Ascending aorta (tissue), 2 donors: ENCODE measurements at regions not wholly inside any gene's neighbourhood (a gene's known extent, or its start where the extent isn't known, plus 50 kb on each side); places are given as distances from the start of the nearest gene placed in this dataset.
A peak's percentile ranks its signal among the peaks of the same experiment; 100 is the strongest.
"Not testable (repeated sequence)": the region's sequence is repeated elsewhere in the genome, so short reads cannot be mapped to it uniquely, and the experiment has no call there.

ENCODE experiments used
- DNase-seq, 2 donors: peaks; one replicate each; pipeline ENCODE4 v3.0.0-alpha.2; 2019; ENCODE audit warnings: low spot score in 2 of 2
- H3K27ac ChIP-seq, 2 donors: fragments of 200-600 bp; sonication (generic); one replicate each; pipeline ENCODE4 v1.5.1; 2016 to 2017; ENCODE audit warnings: mild to moderate bottlenecking in 1 of 2
- H3K27me3 ChIP-seq: fragments of 200-600 bp; sonication (generic); one replicate; pipeline ENCODE4 v1.5.1; 2017
- H3K36me3 ChIP-seq, 2 donors: fragments of 200-600 bp; sonication (generic); one replicate each; pipeline ENCODE4 v1.5.1; 2016
- H3K4me1 ChIP-seq, 2 donors: fragments of 200-600 bp; sonication (generic); one replicate each; pipeline ENCODE4 v1.5.1; 2016 to 2017; ENCODE audit warnings: mild to moderate bottlenecking in 1 of 2
- H3K4me3 ChIP-seq, 2 donors: fragments of 200-600 bp; sonication (generic); one replicate each; pipeline ENCODE4 v1.5.1; 2016 to 2017; ENCODE audit warnings: mild to moderate bottlenecking in 1 of 2
- H3K9me3 ChIP-seq, 2 donors: fragments of 200-600 bp; sonication (generic); one replicate each; pipeline ENCODE4 v1.5.1; 2016
- CTCF ChIP-seq, 3 experiments: fragments of 200-600 bp in 2 of 3; fragments of 450-650 bp in 1 of 3; sonication (generic) in 2 of 3; IDR thresholded peaks; one replicate each; pipeline ENCODE4 v1.5.1; 2016 to 2019; ENCODE audit warnings: antibody characterized with exemption in 3 of 3, mild to moderate bottlenecking in 1 of 3, moderate library complexity in 1 of 3
- intact Hi-C: fragments of 100-400 bp; cut with DNase I; formaldehyde crosslinking; loops from one replicate; pipeline ENCODE4 v1.15.1; 2023

DNA sequence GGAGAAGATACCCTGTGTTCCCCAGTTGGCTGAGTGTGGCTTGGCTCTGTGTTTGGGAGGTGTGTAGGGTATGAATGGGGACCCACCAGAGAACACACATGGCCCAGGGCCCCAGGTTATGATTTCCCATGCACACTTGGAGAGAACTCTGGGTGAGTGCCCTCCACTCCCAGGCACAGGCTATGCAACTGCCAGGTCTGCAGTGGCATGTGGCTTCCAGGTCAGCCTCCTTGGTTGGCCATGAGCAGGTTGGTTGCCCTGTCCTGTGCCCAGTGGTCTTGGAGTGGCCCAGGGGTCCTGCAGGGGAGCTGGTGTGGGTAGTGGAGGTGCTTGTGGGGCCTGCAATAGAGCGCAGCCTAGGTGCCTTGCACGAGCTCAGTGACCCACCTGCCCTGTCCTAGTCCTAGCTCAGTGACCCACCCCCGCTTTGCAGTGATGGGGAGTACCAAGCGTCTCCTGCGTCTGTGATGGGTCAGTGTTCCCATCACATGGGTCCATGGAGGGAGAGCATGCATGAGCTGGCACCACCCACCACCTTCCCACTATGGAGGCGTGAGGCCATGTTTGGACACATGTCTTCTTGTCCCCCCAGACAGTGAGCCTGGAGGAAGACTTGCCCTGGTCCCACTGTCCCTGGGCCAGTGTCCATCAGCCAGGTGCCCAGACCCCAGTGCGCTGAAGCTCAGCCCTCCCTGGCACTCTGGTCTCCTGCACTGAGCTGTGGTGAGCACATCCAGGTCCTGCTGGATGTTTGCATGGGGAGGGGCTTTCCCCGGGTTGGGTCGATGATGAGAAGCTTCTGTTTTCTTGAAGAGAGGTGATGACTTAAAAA lies 217.3 kb downstream of the SNRPN start:
- no peak for TF ChIP-seq CTCF (IDR thresholded peaks at IDR 0.05)
- no peaks in the 10 kb centered on the region for H3K36me3 ChIP-seq
- peak; percentile 1 to 42 for DNase-seq
- H3K9me3 ChIP-seq = peaks cover 25 to 37% of the 10 kb centered on the region in 2 donors
- H3K4me3 ChIP-seq = no peak overlapping the region
- no peaks in the 10 kb centered on the region for H3K4me1 ChIP-seq
- H3K27ac ChIP-seq = no peak overlapping the region
- intact Hi-C loops = no loop called here
- H3K27me3 ChIP-seq = no peaks in the 10 kb centered on the region

DNA sequence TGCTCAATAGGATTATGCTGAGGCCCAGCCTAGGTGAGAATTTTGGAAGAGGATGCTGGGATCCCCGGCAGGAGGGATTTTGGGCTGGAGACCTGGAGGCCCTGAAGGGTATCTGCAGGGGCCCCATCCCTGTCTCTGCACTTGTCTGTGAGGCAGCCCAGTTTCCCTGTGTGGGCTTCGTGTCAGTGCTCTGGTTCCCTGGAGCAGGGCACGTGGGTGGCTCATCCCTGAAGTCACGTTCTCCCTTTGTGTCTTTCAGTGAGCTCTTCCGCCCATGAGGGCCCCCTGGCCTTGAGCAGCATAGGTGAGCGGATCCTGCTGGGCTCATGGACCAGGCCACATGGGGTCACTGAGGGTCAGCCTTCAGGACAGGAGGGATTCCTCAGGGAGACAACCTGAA lies 217.9 kb downstream of the SNRPN start:
- H3K9me3 ChIP-seq = peaks cover 25 to 38% of the 10 kb centered on the region in 2 donors
- H3K4me3 ChIP-seq = no peak overlapping the region
- no peaks in the 10 kb centered on the region for H3K4me1 ChIP-seq
- TF ChIP-seq CTCF (IDR thresholded peaks at IDR 0.05) = no peak
- H3K36me3 ChIP-seq = no peaks in the 10 kb centered on the region
- no peaks in the 10 kb centered on the region for H3K27me3 ChIP-seq
- H3K27ac ChIP-seq = no peak overlapping the region
- peak in 1 of 2 donors; percentile 43 for DNase-seq
- intact Hi-C loops = no loop called here

DNA sequence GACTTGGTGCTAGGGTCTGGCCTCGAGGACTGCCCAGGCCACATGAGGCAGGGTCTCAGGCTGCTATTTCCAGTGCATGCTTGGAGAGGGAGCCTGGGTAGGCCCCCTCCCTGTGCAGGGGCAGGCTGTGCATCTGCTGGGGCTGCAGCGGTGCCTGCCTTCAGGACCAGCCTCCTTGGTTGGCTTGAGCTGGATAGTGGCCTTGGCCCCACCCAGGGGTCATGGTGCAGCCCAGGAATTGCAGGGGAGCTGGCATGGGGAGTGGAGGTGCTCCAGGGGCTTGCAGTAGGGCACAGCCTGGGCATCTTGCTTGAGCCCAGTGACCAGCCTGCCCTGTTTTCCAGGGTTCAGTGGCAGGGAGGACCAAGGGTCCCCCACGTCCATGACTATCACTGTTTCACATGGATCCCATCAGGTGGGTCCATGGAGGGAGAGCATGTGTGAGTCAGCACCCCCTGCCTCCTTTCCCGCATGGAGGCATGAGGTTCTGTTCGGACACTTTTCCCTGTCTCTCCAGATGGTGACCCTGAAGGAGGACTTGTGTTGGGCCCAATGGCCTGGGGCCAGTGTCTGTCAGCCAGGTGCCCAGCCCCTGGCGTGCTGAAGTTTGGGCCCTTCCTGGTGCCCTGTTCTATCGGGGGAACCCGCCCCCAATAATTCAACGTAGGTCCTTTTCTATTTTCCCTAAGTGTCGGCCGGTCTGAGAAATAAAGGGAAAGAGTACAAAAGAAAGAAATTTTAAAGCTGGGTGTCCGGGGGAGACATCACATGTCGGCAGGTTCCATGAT lies 218.6 kb downstream of the SNRPN start:
- no peak for TF ChIP-seq CTCF (IDR thresholded peaks at IDR 0.05)
- Histone ChIP-seq H3K27me3 (no peaks in the 10 kb centered on the region), H3K9me3 (peaks cover 25 to 38% of the 10 kb centered on the region in 2 donors), H3K4me1 (no peaks in the 10 kb centered on the region), H3K36me3 (no peaks in the 10 kb centered on the region), H3K4me3 (no peak overlapping the region), H3K27ac (no peak overlapping the region)
- peak; percentile 4 to 35 for DNase-seq
- intact Hi-C loops = no loop called here

DNA sequence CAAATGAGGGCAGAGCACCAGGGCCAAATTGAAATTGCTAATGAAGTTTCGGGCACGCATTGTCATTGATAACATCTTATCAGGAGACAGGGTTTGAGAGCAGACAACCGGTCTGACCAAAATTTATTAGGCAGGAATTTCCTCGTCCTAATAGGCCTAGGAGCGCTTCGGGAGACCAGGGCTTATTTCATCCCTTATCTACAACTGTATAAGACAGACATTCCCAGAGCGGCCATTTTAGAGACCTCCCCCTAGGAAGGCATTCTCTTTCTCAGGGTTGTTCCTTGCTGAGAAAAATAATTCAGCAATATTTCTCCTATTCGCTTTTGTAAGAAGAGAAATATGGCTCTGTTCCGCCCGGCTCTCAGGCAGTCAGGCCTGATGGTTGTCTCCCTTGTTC lies 219.4 kb downstream of the SNRPN start:
- H3K27ac ChIP-seq, H3K4me3 ChIP-seq, H3K27me3 ChIP-seq, intact Hi-C loops, DNase-seq, H3K36me3 ChIP-seq, H3K4me1 ChIP-seq: not testable (repeated sequence)
- H3K9me3 ChIP-seq = peaks cover 25 to 38% of the 10 kb centered on the region in 2 donors

DNA sequence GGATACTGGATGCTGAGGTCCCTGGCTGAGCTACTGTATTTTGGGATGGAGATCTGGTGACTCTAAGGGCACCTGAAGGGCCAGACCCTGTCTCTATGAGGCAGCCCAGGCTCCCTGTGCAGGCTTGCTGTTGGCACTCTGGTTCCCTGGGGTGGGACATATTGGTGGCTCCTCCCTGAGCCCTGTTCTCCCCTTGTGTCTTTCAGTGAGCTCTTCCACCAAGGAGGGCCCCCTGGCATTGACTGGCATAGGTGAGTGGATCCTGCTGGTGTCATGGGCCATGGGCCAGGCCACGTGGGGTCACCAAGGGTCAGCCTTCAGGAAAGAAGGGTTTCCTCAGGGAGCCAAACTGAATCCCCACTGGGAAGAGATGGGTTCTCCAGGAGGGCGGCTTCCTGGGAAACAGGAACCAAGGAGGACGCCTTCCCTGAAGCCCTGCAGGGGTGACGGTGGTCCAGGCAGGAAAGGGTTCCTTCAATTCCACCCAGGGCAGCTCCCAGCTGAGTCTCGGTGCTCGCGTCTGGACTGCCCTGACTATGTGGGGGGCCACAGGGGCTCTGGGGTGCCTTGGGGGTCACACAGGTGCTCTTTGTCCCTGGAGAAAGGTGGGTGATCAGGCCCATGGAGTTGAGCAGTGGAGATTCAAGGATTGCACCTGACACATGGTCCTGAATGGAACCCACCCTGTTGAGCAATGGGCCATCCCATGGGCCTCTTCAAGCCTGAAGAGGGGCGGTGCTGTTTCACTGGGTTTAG lies 220.4 kb downstream of the SNRPN start:
- H3K9me3 ChIP-seq = peaks cover 25 to 34% of the 10 kb centered on the region in 2 donors
- no peak overlapping the region for H3K27ac ChIP-seq
- no peak overlapping the region for H3K4me3 ChIP-seq
- no peak for TF ChIP-seq CTCF (IDR thresholded peaks at IDR 0.05)
- H3K36me3 ChIP-seq = no peaks in the 10 kb centered on the region
- intact Hi-C loops = no loop called here
- no peaks in the 10 kb centered on the region for H3K4me1 ChIP-seq
- no peaks in the 10 kb centered on the region for H3K27me3 ChIP-seq
- DNase-seq = peak; percentile 5 to 37
